MM.1S (cell line): ENCODE measurements at regions not wholly inside any gene's neighbourhood (a gene's known extent, or its start where the extent isn't known, plus 50 kb on each side); places are given as distances from the start of the nearest gene placed in this dataset.

Experiments
- EZH2 ChIP-seq: fragments of 300-600 bp; sonication (generic); optimal IDR thresholded peaks from 2 replicates; pipeline ENCODE3; 2017; ENCODE audit warnings: low read depth, mild to moderate bottlenecking, antibody characterized with exemption, low read length, mixed read lengths
- EZH2phosphoT487 ChIP-seq: fragments of 300-600 bp; sonication (generic); IDR thresholded peaks from 2 replicates; pipeline ENCODE4 v1.6.1; 2018; ENCODE audit warnings: antibody characterized with exemption, low read length
- TF ChIP-seq, protein P1 (sequence below): fragments of 300-600 bp; sonication (generic); IDR thresholded peaks from 2 replicates; pipeline ENCODE4 v1.5.1; 2016; ENCODE audit warnings: antibody characterized with exemption, low read length, mixed read lengths

DNA sequence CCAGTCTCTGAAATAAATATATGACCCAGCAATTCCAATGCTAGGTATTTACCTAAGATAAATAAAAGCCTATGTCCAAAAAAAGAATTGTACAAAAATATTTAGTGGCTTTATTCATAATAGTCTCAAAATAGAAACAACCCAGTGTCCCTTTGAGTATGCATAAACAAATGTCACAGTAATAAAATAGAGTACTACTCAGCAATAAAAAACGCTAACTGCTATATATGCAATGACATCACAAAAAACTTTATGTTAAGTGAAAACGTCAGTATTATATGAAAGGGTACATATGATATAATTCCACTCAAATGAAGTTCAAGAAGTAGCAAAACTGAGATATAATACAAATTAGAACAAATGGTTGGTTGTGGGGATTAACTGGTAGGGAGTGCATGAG lies 286.5 kb upstream of the MAN1A1 start:
- TF ChIP-seq EZH2, result no peak
- no peak for TF ChIP-seq EZH2phosphoT487
- TF ChIP-seq, protein P1, sequence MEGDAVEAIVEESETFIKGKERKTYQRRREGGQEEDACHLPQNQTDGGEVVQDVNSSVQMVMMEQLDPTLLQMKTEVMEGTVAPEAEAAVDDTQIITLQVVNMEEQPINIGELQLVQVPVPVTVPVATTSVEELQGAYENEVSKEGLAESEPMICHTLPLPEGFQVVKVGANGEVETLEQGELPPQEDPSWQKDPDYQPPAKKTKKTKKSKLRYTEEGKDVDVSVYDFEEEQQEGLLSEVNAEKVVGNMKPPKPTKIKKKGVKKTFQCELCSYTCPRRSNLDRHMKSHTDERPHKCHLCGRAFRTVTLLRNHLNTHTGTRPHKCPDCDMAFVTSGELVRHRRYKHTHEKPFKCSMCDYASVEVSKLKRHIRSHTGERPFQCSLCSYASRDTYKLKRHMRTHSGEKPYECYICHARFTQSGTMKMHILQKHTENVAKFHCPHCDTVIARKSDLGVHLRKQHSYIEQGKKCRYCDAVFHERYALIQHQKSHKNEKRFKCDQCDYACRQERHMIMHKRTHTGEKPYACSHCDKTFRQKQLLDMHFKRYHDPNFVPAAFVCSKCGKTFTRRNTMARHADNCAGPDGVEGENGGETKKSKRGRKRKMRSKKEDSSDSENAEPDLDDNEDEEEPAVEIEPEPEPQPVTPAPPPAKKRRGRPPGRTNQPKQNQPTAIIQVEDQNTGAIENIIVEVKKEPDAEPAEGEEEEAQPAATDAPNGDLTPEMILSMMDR, result no peak
